Calu3 (cell line): ENCODE measurements at regions not wholly inside any gene's neighbourhood (a gene's known extent, or its start where the extent isn't known, plus 50 kb on each side); places are given as distances from the start of the nearest gene placed in this dataset.

Experiments used
- BruUV-seq: library from RNA; stranded (reverse); fragments of 400-500 nt; replicated peaks from 2 replicates; lab custom pipeline; 2021; lab: Mats Ljungman, UMichigan
- CTCF ChIA-PET: fragments of 300-600 bp; sonication (Branson Sonifier 250); formaldehyde crosslinking; loops from one replicate; lab custom pipeline; 2022; ENCODE audit warnings: antibody characterized with exemption; lab: Charles Lee
- DNase-seq: peaks from one replicate; pipeline ENCODE4 v3.0.0; 2022
- H3K27ac Mint-ChIP-seq: one replicate; pipeline ENCODE4 v1.8.0; 2022; ENCODE audit warnings: mixed read lengths; ENCODE audit not compliant: unreplicated experiment
- H3K27me3 Mint-ChIP-seq: one replicate; pipeline ENCODE4 v1.8.0; 2022; ENCODE audit warnings: mixed read lengths; ENCODE audit not compliant: unreplicated experiment
- H3K36me3 Mint-ChIP-seq: one replicate; pipeline ENCODE4 v1.8.0; 2022; ENCODE audit warnings: mild to moderate bottlenecking, moderate library complexity, mixed read lengths; ENCODE audit not compliant: insufficient read depth, unreplicated experiment
- H3K4me1 Mint-ChIP-seq: one replicate; pipeline ENCODE4 v1.8.0; 2022; ENCODE audit warnings: mild to moderate bottlenecking, low read depth, mixed read lengths; ENCODE audit not compliant: unreplicated experiment
- H3K4me3 Mint-ChIP-seq: one replicate; pipeline ENCODE4 v1.8.0; 2022; ENCODE audit warnings: mild to moderate bottlenecking, low read depth, moderate library complexity, mixed read lengths; ENCODE audit not compliant: unreplicated experiment
- H3K9me3 Mint-ChIP-seq: one replicate; pipeline ENCODE4 v1.8.0; 2022; ENCODE audit warnings: low read depth, mixed read lengths; ENCODE audit not compliant: unreplicated experiment
- intact Hi-C: fragments of 100-400 bp; cut with micrococcal nuclease; formaldehyde crosslinking; loops from one replicate; pipeline ENCODE4 v1.10.0; 2022; ENCODE audit not compliant: unreplicated experiment
- TF ChIP-seq, protein P1 (sequence below): fragments of 200-600 bp; IDR thresholded peaks from one replicate; pipeline ENCODE4 v1.8.0; 2022; ENCODE audit warnings: antibody characterized with exemption; ENCODE audit not compliant: unreplicated experiment

DNA sequence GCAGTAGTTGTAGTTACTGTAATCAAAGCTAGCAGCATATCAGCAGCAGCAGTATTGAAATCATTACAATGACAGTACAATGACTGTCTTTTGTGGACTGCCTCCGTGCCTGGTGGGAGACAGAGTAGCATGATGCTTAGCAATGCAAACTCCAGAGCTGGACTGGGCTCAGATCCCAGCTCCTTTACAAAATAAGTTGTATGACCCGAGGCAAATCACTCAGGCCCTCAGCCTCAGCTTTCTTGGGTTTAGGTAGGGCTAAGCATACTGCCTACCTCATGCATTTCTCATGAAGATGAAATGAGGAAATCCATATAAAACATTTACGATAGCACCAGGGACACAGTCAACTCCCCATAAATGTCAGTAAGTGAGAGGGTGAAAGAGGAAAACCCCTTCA lies 170.7 kb downstream of the TTC32 start:
- Mint-ChIP-seq H3K36me3 (no peaks in the 10 kb centered on the region), H3K4me1 (no peaks in the 10 kb centered on the region), H3K27ac (no peak overlapping the region), H3K27me3 (peaks cover 30% of the 10 kb centered on the region), H3K9me3 (peaks cover 3% of the 10 kb centered on the region), H3K4me3 (no peak overlapping the region)
- BruUV-seq, result no TSS peak
- TF ChIP-seq, protein P1, sequence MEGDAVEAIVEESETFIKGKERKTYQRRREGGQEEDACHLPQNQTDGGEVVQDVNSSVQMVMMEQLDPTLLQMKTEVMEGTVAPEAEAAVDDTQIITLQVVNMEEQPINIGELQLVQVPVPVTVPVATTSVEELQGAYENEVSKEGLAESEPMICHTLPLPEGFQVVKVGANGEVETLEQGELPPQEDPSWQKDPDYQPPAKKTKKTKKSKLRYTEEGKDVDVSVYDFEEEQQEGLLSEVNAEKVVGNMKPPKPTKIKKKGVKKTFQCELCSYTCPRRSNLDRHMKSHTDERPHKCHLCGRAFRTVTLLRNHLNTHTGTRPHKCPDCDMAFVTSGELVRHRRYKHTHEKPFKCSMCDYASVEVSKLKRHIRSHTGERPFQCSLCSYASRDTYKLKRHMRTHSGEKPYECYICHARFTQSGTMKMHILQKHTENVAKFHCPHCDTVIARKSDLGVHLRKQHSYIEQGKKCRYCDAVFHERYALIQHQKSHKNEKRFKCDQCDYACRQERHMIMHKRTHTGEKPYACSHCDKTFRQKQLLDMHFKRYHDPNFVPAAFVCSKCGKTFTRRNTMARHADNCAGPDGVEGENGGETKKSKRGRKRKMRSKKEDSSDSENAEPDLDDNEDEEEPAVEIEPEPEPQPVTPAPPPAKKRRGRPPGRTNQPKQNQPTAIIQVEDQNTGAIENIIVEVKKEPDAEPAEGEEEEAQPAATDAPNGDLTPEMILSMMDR, result no peak
- DNase-seq, result no peak
- CTCF ChIA-PET, result no interaction called here
- intact Hi-C loops, result no loop called here

DNA sequence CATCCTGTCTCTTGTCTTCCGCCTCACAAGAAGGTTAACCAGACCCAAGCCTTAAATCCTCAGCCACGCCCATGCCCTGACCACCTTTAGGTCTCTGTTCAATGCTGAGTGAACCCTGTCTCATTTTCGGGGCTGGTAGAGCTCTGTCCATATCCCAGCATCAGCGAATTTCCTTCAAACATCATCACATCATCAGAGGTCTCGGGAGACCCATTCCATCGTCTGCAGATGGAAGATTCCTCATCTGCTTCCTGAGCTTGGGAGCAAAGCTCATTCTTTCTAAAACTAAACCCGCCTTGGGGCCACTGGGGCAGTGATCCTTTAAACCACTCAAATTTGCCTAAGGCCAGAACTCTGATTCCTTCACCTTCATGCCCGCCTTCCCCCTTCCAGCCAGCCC lies 173.7 kb downstream of the TTC32 start:
- intact Hi-C loops, result no loop called here
- DNase-seq, result no peak
- TF ChIP-seq, protein P1, result no peak
- Mint-ChIP-seq H3K4me3 (no peak overlapping the region), H3K36me3 (no peaks in the 10 kb centered on the region), H3K9me3 (no peaks in the 10 kb centered on the region), H3K4me1 (no peaks in the 10 kb centered on the region), H3K27me3 (peaks cover 29% of the 10 kb centered on the region), H3K27ac (no peak overlapping the region)
- CTCF ChIA-PET, result no interaction called here
- no TSS peak for BruUV-seq

- intact Hi-C loops, result no loop called here
- peaks cover 15% of the 10 kb centered on the region for H3K27me3 Mint-ChIP-seq
- BruUV-seq, result no TSS peak
Observed at GRCh38 chr2:19725392-19725791, 176.4 kb downstream of the TTC32 start.

DNA sequence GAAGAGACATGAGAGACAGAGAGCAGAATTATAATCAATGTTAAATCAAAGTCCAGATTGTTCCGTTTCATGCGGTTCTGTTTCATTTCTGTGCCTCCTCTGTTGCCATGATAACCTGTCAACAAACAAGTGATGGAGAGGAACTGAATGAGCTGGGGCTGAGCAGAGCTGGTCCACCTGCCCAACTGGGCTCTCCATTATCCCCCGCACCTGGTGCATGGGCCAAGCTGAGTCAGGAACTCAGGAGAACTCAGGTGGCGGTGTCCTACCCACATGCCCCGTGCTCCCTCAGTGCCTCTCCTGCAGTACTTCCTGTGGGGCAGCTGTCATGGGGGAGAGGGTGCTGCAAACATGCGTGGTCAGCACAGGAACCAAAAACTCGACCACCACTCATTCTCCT lies 178.8 kb downstream of the TTC32 start:
- Mint-ChIP-seq H3K27ac (no peak overlapping the region), H3K4me1 (no peaks in the 10 kb centered on the region), H3K9me3 (no peaks in the 10 kb centered on the region), H3K4me3 (no peak overlapping the region), H3K27me3 (peaks cover 13% of the 10 kb centered on the region), H3K36me3 (no peaks in the 10 kb centered on the region)
- intact Hi-C loops, result no loop called here
- TF ChIP-seq, protein P1, result no peak
- no TSS peak for BruUV-seq
- CTCF ChIA-PET, result no interaction called here
- no peak for DNase-seq

More at GRCh38 chr2:19725392-19725791, 176.4 kb downstream of the TTC32 start:
- CTCF ChIA-PET, result no interaction called here
- TF ChIP-seq, protein P1, result no peak
- Mint-ChIP-seq H3K36me3 (no peaks in the 10 kb centered on the region), H3K9me3 (no peaks in the 10 kb centered on the region), H3K4me3 (no peak overlapping the region), H3K27ac (no peak overlapping the region), H3K4me1 (no peaks in the 10 kb centered on the region)
- DNase-seq, result no peak
